Neural progenitor cell (in vitro differentiated cells): ENCODE measurements at regions not wholly inside any gene's neighbourhood (a gene's known extent, or its start where the extent isn't known, plus 50 kb on each side); places are given as distances from the start of the nearest gene placed in this dataset.

ENCODE experiments used
- DNase-seq: peaks from one replicate; pipeline ENCODE4 v3.0.0-alpha.2; 2016; ENCODE audit warnings: low spot score
- H2AFZ ChIP-seq: fragments of 200-600 bp; sonication (generic); replicated peaks from 2 replicates; pipeline ENCODE4 v1.6.1; 2016; ENCODE audit warnings: antibody characterized with exemption
- H3F3A ChIP-seq: fragments of 200-600 bp; sonication (generic); 2 replicates; pipeline ENCODE4 v1.6.1; 2016; ENCODE audit warnings: antibody characterized with exemption, low read depth
- H3K27ac ChIP-seq: fragments of 200-600 bp; sonication (generic); 2 replicates; pipeline ENCODE4 v1.5.1; 2016; ENCODE audit warnings: mild to moderate bottlenecking
- H3K27me3 ChIP-seq: fragments of 200-600 bp; sonication (generic); 2 replicates; pipeline ENCODE4 v1.6.1; 2016; ENCODE audit warnings: mild to moderate bottlenecking, moderate library complexity
- H3K36me3 ChIP-seq: fragments of 200-600 bp; sonication (generic); 2 replicates; pipeline ENCODE4 v1.5.1; 2016
- H3K4me1 ChIP-seq: fragments of 200-600 bp; sonication (generic); 2 replicates; pipeline ENCODE4 v1.6.1; 2016; ENCODE audit warnings: mixed run types
- H3K4me2 ChIP-seq: fragments of 200-600 bp; sonication (generic); 2 replicates; pipeline ENCODE4 v1.6.1; 2016
- H3K4me3 ChIP-seq: fragments of 200-600 bp; sonication (generic); 2 replicates; pipeline ENCODE4 v1.5.1; 2016
- H3K79me2 ChIP-seq: fragments of 200-600 bp; sonication (generic); 2 replicates; pipeline ENCODE4 v1.6.1; 2016; ENCODE audit warnings: low read depth
- H3K9ac ChIP-seq: fragments of 200-600 bp; sonication (generic); 2 replicates; pipeline ENCODE4 v1.6.1; 2016
- H3K9me3 ChIP-seq: fragments of 200-600 bp; sonication (generic); 2 replicates; pipeline ENCODE4 v1.5.1; 2016; ENCODE audit warnings: low read depth
- H4K20me1 ChIP-seq: fragments of 200-600 bp; sonication (generic); 2 replicates; pipeline ENCODE4 v1.6.1; 2016; ENCODE audit warnings: low read depth
- H3K27ac Mint-ChIP-seq: 3 replicates; pipeline ENCODE4 v1.8.0; 2021; ENCODE audit warnings: mixed read lengths
- H3K27me3 Mint-ChIP-seq: 2 replicates; pipeline ENCODE4 v1.8.0; 2022; ENCODE audit warnings: low read depth, mild to moderate bottlenecking, inconsistent platforms, moderate library complexity, mixed read lengths; ENCODE audit not compliant: insufficient read depth
- H3K36me3 Mint-ChIP-seq: 3 replicates; pipeline ENCODE4 v1.8.0; 2021; ENCODE audit warnings: mixed read lengths
- H3K4me1 Mint-ChIP-seq: 3 replicates; pipeline ENCODE4 v1.8.0; 2021; ENCODE audit warnings: mixed read lengths
- H3K4me3 Mint-ChIP-seq: 3 replicates; pipeline ENCODE4 v1.8.0; 2021; ENCODE audit warnings: mild to moderate bottlenecking, moderate library complexity, mixed read lengths
- H3K9me3 Mint-ChIP-seq: 3 replicates; pipeline ENCODE4 v1.8.0; 2020; ENCODE audit warnings: mixed read lengths
- EZH2 ChIP-seq: fragments of 200-600 bp; sonication (generic); IDR thresholded peaks from 2 replicates; pipeline ENCODE4 v1.6.1; 2017; ENCODE audit warnings: antibody characterized with exemption, mild to moderate bottlenecking, moderate library complexity
- EZH2phosphoT487 ChIP-seq: fragments of 200-600 bp; sonication (generic); IDR thresholded peaks from 2 replicates; pipeline ENCODE4 v1.6.1; 2017; ENCODE audit warnings: antibody characterized with exemption
- TF ChIP-seq, protein P1 (sequence below): fragments of 200-600 bp; sonication (generic); IDR thresholded peaks from 2 replicates; pipeline ENCODE4 v1.5.1; 2017; ENCODE audit warnings: antibody characterized with exemption, mild to moderate bottlenecking

DNA sequence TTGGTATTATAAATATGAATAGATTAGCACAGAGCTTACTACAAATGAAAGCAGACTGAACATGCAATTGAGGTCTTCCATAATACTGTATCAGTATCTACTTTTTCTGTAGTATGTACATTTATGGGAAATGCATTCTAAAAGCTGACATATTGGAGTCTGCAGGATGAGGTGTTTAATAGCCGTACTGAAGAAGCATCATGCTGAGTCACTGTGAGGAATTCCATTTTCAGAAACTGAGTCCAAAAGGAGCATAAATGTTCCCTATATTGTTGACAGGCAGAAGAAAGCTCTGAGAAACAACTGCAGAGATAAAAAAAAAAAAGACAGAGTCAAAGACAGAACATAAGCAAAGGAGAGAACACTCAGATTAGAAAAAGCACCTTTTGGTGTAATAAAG is 366.7 kb upstream of the SPHKAP start:
- Histone ChIP-seq H3K27ac (no peak overlapping the region), H3K27me3 (no peaks in the 10 kb centered on the region), H3F3A (no peaks in the 10 kb centered on the region), H3K9ac (no peak overlapping the region), H3K79me2 (no peaks in the 10 kb centered on the region), H4K20me1 (no peaks in the 10 kb centered on the region), H3K9me3 (no peaks in the 10 kb centered on the region), H3K36me3 (no peaks in the 10 kb centered on the region), H2AFZ (no peak overlapping the region), H3K4me1 (no peaks in the 10 kb centered on the region), H3K4me3 (no peak overlapping the region), H3K4me2 (no peak overlapping the region)
- Mint-ChIP-seq H3K9me3 (peaks cover 3% of the 10 kb centered on the region), H3K27ac (no peak overlapping the region), H3K4me1 (no peaks in the 10 kb centered on the region), H3K4me3 (no peak overlapping the region), H3K27me3 (peaks cover 2% of the 10 kb centered on the region), H3K36me3 (no peaks in the 10 kb centered on the region)
- TF ChIP-seq EZH2 (no peak), EZH2phosphoT487 (no peak)
- TF ChIP-seq, protein P1, sequence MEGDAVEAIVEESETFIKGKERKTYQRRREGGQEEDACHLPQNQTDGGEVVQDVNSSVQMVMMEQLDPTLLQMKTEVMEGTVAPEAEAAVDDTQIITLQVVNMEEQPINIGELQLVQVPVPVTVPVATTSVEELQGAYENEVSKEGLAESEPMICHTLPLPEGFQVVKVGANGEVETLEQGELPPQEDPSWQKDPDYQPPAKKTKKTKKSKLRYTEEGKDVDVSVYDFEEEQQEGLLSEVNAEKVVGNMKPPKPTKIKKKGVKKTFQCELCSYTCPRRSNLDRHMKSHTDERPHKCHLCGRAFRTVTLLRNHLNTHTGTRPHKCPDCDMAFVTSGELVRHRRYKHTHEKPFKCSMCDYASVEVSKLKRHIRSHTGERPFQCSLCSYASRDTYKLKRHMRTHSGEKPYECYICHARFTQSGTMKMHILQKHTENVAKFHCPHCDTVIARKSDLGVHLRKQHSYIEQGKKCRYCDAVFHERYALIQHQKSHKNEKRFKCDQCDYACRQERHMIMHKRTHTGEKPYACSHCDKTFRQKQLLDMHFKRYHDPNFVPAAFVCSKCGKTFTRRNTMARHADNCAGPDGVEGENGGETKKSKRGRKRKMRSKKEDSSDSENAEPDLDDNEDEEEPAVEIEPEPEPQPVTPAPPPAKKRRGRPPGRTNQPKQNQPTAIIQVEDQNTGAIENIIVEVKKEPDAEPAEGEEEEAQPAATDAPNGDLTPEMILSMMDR: no peak
- no peak for DNase-seq

DNA sequence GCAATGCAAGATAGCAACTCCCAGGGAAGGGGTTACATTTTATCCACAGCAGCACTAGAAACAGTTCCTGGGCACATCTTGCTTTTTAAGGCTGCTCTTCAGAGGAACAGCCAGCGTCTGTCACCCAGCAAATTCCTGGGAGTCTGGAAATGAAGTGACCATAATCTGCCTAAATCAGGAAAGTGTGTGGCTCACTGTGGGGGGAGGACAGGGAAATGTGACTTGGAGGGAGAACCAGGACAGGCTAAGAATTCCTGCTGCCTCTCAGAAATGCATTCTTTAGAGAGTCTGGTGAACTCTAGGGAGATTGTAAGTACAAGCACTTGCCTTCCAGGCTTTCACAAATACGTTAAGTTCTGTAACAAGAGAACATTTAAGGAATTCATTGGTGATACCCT is 364.3 kb upstream of the SPHKAP start:
- Histone ChIP-seq H3K4me1 (no peaks in the 10 kb centered on the region), H3F3A (no peaks in the 10 kb centered on the region), H2AFZ (no peak overlapping the region), H3K27me3 (no peaks in the 10 kb centered on the region), H3K4me2 (no peak overlapping the region), H3K9me3 (no peaks in the 10 kb centered on the region), H3K27ac (no peak overlapping the region), H4K20me1 (no peaks in the 10 kb centered on the region), H3K4me3 (no peak overlapping the region), H3K36me3 (no peaks in the 10 kb centered on the region), H3K79me2 (no peaks in the 10 kb centered on the region), H3K9ac (no peak overlapping the region)
- Mint-ChIP-seq H3K27me3 (no peaks in the 10 kb centered on the region), H3K9me3 (peaks cover 3% of the 10 kb centered on the region), H3K4me3 (no peak overlapping the region), H3K27ac (no peak overlapping the region), H3K36me3 (no peaks in the 10 kb centered on the region), H3K4me1 (no peaks in the 10 kb centered on the region)
- no peak for DNase-seq
- TF ChIP-seq EZH2phosphoT487: no peak
- TF ChIP-seq EZH2: no peak
- TF ChIP-seq, protein P1: no peak

DNA sequence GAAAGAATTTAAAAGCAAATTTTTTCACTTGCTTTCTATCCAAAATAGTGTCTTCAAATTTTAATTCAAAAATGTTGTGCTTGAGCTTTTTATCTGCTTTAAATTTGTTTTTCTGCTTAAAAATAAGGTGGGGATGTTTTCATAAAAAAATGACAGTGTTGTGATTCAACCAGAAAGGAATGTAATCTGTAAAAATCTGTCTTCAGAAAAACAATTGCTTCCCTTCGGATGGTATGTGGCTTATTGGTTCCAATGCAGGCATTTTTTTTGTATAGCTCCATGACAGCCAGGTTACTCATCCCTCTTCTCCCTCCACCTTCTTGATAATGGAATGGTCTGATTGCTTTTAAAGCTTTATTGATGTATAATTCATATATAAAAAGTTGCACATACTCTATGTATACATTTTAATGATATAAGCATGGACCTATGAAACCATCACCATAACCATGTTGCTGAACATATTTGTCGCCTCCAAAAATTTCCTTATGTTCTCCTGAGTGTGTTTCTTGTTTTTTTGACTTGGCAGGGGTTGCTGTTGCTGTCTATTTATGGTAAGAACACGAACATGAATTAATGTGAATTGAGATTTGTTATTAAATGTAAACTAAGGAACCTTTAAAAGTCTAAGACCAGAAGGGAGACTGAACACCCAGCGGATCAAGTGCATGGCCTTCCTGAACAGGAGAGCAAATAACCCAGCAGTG is 363.7 kb upstream of the SPHKAP start:
- Mint-ChIP-seq H3K27me3 (no peaks in the 10 kb centered on the region), H3K27ac (no peak overlapping the region), H3K36me3 (no peaks in the 10 kb centered on the region), H3K9me3 (no peaks in the 10 kb centered on the region), H3K4me1 (no peaks in the 10 kb centered on the region), H3K4me3 (no peak overlapping the region)
- no peak overlapping the region for H3K9ac ChIP-seq
- no peak overlapping the region for H3K27ac ChIP-seq
- no peak overlapping the region for H3K4me3 ChIP-seq
- no peaks in the 10 kb centered on the region for H3K9me3 ChIP-seq
- no peak overlapping the region for H3K4me2 ChIP-seq
- no peaks in the 10 kb centered on the region for H3K36me3 ChIP-seq
- H2AFZ ChIP-seq: no peak overlapping the region
- H3F3A ChIP-seq: no peaks in the 10 kb centered on the region
- H3K4me1 ChIP-seq: no peaks in the 10 kb centered on the region
- TF ChIP-seq EZH2 (no peak), EZH2phosphoT487 (no peak)
- TF ChIP-seq, protein P1: no peak
- DNase-seq: no peak
- no peaks in the 10 kb centered on the region for H3K27me3 ChIP-seq
- no peaks in the 10 kb centered on the region for H3K79me2 ChIP-seq
- H4K20me1 ChIP-seq: no peaks in the 10 kb centered on the region
